ENCODE measurements at regions not wholly inside any gene's neighbourhood (a gene's known extent, or its start where the extent isn't known, plus 50 kb on each side); places are given as distances from the start of the nearest gene placed in this dataset.

DNA sequence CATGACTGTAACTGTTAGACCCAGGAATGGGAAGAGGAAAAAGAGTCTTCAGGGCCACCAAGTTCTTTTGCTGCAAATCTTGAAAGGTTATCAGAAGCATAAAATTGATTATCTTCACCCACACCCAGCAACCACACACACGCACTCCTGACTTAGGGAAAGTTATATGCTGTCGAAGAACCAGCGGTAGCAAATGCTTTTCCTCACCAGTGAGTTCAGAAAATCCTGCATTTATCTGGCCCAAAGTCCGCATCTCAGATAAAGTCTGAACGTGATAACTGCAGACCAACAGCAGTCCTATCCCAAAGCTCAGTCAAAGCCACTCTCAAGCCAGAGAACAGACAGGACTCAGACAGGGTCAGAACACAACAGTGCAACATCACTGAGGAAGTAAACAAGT lies 115.6 kb downstream of the IRS2 start:
- no peak for DNase-seq (ENCODE audit: low spot score)

DNA sequence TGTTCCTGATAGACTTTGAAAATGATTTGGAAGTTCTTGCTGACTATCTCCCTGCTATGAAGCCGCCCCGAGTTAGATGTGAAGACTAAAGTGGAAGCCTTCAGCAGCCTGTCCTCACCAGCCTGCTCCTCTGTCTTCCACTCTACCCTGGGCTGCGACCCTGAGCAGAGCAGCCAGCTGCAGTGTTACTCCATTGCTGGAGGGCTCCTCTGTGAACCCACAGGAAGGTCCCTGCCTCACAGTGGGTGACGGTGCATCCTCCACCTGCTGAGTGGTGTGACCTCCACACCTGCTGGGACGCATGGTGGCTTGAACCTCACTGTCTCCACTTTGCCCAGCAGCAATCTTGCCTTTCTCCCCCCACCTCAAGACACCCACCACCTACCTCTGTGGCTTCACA lies 116.4 kb downstream of the IRS2 start:
- DNase-seq (ENCODE audit: low spot score), result no peak

DNA sequence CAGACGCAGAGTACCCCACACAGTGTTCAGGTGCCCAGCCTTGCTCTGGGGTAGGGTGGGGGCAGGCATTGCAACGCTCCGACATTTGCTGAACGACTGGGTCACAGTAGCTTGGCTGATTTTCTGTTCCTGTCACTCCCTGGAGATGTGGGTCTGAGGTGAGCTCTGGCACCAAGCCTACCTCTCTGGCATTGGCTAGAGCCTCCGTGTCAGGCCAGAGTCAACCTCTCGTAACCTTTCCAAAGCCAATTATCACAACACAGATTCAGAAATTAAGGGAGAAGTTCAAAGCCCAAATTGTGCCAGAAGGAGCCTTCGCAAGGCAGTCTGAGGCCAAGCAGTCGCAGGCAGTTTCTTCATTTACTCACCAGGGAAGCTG lies 117.2 kb downstream of the IRS2 start:
- DNase-seq (ENCODE audit: low spot score), result no peak

DNA sequence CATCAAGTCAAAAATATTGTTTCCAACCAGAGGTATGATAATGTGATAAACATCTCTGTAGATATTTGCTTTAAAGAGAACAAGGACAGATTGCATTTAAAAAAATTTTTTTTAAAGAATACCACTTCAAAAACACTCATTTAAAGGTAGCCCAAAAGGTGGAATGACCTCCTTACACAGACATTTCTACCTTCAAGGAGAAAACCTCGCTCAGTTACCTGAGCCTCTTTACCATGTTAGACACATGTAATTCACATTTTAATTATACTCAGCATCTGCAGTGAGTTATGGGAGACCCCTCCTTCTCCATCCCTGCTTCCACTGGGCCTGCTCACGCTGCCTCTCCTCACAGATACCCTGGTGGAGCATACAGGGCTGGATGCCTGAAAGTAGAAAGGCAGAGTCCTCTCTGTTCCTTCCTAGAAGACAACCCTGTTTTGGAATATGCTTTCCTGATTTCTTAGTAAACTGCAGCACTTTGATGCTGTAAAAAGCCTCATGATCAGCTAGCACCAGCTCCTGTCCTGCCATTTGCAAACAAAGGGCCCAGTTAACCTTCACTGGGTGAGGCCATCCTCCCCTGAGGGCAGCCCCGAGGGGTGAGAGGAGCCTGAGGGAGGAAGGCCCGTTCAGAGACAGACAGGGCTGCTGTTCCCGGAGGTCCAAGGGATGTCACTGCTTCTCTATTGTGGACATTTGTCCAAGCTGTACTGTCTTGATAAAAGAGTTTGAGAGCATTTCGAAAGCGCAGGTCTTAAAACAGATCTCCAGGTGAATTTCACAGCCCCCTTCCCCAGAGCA lies 117.8 kb downstream of the IRS2 start:
- no peak for DNase-seq (ENCODE audit: low spot score)

DNA sequence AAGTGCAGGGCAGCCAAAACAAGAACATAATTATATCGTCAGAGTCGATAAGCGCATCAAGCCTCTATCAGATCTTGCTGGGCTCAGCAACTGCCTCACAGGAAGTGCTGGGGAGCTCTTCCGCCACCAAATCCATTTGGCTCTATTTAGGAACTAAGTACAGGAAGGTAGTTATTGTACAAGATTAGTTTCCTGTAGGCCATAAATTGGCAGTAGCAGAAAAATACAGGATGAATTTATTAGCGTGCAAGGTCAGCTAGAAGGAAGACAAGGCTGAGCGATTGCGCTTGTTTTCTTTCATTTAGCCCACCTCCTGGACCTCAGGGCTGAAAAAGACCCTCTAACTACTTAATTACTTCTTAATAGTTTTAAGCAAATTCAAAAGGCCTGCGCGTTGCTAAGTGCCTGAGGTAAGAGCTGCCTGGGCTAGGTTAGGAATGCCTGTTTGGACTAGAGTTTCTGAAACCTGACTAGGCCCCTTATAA lies 118.5 kb downstream of the IRS2 start:
- DNase-seq (ENCODE audit: low spot score), result no peak

DNA sequence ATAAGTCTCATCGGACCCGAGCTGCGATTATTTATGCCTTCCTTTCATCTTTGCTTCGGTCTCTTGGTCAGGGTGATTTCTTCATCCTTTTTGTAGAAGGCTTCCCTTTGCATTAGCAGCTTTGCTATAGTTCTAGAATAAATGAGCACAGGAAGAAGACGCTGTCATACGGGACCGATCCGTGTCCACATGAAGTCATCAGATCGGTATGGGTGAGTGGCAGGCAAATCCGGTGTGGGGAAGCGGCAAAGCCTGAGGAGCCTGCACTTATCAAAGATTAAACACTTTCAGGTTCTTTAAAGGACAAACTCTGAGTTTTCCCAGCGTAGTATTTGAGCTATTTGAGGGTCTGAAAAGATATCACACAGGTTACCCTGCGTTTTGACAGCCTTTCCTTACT lies 119.3 kb downstream of the IRS2 start:
- peak; percentile 70 for DNase-seq (ENCODE audit: low spot score)

DNA sequence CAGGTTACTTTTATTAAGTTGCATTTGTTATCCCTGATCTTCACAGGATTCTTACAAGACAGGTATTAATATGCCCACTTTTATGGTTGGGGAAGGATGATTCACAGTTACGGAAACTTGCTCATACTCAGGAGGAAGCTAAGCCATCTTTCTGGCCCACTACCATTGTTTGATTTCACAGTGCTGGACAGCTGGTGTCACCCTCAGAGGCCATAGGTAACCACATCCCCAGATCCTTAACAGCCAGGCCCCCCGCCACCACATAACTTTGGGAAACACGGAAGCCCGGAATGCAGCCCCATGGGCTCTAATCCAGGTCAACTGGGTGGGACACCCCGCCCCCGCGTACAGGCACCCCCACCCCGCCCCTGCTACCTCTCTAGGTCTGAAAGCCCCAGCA lies 119.7 kb downstream of the IRS2 start:
- no peak for DNase-seq (ENCODE audit: low spot score)

DNA sequence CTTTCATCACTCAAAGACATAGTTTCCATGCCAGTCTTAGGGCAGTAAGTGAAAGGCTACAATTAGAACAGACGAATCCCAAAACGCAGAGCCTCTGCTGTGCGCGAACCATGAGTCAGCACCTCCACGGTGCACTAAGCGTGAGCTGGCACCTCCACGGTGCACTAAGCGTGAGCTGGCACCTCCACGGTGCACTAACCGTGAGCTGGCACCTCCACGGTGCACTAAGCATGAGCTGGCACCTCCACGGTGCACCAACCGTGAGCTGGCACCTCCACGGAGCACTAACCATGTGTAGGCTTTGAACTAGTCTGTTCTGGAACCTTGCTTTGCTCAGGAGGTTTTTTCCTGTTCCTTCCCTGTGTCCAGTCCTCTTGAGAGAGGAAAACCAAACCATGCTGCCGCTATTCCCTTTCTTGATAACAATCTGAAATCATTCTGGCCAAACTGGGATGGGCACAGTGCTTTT lies 120.6 kb downstream of the IRS2 start:
- DNase-seq (ENCODE audit: low spot score), result no peak

DNA sequence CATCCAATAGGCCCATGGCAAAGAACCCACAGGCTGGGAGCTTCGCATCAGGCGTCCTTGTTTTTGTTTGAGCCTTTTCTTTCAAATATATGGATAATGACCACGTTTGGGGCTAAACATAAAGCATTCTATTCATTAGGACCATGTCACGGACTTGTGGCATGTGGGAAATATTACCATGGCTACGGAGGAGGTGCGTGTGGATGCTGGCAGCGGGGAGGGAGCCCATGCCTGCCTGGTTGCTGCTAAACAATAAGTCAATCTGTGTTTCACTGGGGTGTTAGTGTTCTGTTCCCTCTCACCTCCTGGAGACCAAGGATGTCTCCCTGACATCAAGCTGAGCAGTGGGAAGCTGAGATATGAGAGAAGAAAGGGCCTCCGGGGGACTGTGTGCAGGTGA lies 121.1 kb downstream of the IRS2 start:
- DNase-seq (ENCODE audit: low spot score), result no peak

DNA sequence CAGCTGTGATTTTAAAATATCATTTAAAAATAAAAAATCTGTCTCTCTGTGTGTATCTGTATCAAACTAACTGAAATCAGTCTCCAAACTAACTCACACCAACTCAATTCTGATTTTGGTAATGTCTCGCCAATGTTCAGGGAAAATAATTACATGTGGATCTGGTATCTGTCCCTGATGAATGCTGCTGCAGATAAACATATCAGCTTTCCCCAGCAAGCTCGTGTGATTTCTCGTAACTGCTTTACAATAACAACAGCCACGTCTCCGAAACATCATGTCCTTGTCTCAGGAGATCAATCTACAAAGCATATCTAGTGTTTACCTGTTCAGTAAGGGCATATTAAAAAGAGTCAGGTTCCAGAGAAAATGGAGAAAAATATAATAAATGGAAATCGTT lies 129.0 kb downstream of the IRS2 start:
- no peak for DNase-seq (ENCODE audit: low spot score)

DNA sequence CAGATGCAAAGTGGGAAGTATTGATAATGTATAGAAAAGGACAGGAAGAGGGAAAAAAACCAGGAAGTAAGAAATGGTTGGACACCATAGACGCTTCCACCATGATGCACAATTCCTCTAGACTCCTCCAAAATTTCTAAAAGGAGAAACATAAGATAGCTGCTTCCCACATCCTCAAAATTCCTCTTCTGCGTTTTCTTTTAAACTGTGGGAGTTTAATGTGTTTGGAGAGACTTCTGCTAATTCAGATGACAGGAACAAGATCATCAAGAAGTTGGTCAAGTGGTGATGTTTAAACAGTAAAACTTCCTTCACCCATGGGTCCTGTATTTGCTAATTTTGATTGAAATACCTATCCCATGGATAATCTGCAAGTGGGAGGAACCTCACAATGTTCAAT lies 130.2 kb downstream of the IRS2 start:
- DNase-seq (ENCODE audit: low spot score), result no peak

DNA sequence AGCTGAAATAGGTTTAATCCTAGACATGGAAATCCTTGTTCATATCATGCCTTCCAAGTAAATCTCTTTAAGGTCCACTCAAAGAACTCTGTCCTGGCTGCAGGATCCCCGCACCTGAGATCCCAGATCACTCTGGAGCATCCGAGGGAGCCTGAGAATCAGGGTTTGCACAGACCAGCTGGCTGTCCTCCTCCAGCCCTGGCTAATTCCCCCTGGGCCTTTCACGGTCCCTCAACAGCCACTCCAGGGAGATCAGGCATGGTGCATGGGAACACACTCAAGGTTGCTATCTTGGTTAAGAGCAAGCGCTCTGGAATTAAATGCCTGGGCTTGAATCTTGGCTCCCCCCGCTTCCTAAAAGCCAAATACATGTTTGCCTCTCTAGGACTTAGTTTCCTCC lies 130.8 kb downstream of the IRS2 start:
- DNase-seq (ENCODE audit: low spot score), result no peak

DNA sequence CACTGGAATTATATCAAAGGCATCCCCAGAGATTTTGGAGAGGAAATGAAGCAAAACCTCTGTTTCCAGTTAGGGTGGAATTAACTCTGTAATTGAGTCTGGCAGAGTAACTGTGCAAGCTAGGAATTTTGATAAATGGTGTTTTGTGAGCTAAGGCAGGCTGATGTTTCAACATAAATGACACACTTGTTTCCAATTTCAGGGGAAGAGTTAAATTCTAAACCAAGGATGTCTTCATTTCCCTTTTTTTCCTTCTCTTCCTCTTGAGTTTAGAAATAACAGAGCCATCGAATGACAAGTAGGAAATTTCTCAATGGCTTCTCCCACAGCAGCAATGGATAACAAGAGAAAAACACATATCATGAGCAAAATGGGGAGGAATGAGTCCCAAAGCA lies 131.2 kb downstream of the IRS2 start:
- peak; percentile 27 for DNase-seq (ENCODE audit: low spot score)

DNA sequence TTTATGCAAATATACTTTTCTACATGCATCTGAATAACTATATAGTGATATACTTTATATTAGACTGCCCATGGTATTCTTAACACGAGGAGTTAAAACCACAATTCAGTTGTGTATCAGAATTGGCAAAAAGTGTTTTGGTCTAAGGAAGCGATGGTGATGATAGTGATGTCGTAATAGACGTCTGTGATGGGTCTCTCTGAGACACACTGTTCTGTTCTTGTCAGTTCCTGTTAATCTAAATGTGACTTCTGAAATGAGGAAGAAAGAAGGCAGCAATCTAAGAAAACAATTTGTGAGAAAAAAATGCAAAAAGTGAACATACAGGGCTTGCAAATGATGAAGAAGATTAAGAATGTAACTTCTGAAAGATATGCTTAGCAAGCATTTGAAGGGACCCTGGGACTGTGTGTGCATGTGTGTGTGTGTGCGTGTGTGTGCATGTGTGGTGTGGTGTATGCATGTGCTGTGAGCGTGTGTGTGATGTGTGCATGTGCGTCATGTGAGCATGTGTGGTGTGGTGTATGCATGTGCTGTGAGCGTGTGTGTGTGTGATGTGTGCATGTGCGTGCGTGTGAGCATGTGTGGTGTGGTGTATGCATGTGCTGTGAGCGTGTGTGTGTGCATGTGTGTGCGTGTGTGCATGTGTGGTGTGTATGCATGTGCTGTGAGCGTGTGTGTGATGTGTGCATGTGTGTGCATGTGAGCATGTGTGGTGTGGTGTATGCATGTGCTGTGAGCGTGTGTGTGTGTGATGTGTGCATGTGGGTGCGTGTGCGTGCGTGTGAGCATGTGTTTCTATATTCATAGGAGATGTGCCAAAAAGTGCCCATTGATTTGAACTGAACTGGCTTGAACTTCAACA lies 131.8 kb downstream of the IRS2 start:
- no peak for DNase-seq (ENCODE audit: low spot score)

DNA sequence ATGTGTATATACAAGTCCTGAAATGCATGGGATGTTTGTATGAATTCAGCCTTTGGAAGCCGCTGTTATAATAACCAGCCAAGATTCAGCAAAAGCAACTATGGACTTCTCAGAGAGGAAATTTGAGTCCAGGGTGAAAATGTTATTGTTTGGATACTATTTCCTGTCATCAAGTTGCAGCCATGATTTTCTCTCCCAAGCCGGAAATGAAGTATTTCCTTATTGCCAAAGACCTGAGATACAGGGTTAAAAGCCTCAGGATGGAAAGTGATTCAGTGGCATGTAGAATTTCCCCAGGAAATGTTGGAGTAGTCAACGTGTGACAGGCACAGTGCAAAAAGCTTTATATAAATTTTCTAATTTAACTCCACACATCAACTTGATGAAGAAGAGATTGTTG lies 133.9 kb downstream of the IRS2 start:
- DNase-seq (ENCODE audit: low spot score), result no peak

DNA sequence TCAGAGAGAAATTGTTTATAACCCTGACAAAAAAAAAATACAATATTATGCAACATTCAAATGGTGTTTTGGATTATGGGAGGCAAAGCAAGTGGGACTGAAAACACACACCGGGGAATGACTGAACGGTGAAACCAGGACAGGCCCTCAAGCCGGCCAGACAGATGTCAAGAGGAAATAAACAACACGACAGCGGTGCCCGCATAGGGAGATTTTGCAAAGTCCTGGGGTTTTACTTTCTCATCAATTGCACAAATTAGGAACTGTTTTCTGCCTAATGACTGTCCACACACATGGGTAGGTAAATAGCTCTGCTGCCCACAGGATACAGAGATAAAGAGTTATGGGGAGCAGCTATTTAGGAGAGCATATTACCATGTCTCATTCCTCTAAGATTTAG lies 134.5 kb downstream of the IRS2 start:
- no peak for DNase-seq (ENCODE audit: low spot score)

DNA sequence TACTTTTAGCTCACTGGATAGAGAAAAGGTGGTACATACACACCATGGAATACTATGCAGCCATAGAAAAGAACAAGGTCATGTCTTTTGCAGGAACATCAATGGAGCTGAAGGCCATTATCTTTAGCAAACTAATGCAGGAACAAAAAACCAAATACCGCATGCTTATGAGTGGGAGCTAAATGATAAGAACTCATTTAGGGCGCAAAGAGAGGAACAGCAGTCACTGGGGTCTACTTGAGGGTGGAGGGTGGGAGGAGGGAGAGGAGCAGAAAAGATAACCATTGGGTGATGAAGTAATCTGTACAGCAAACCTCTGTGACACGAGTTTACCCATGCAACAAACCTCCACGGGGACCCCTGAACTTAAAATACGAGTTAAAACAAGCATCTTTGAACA lies 135.1 kb downstream of the IRS2 start:
- no peak for DNase-seq (ENCODE audit: low spot score)

DNA sequence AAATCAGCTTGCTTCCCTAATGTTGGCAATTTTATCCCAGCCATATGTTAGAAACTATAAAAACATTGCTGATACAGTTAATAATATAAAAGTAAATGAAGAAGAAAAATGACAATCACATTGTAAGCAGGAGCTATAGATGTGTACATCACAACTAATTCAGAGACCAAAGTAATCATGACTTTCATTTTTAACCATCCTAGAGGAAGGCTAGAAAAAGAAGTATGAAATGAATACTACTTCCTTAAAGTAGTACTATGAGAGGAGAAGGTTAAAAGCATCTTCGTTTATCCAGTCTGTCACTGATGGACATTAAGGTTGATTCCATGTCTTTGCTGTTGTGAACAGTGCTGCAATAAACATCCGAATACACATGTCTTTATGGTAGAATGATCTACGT lies 135.5 kb downstream of the IRS2 start:
- DNase-seq (ENCODE audit: low spot score), result no peak

DNA sequence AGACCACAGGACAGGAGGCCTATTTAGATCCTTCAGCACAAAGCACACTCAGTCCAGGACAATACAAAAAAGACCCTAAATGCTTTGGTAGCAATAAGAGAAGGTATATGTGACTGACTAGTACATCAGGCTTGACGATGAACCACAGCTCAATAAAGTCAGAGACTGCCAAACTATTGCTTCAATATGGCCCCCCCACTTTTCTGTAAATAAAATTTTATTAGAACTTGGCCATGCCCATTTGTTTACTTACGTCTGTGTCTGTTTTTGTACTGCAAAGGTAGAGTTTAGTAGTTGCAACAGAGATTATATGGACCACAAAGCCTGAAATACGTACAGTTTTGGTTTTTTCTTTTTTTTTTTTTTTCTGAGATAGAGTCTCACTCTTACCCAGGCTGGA lies 136.7 kb downstream of the IRS2 start:
- no peak for DNase-seq (ENCODE audit: low spot score)

DNA sequence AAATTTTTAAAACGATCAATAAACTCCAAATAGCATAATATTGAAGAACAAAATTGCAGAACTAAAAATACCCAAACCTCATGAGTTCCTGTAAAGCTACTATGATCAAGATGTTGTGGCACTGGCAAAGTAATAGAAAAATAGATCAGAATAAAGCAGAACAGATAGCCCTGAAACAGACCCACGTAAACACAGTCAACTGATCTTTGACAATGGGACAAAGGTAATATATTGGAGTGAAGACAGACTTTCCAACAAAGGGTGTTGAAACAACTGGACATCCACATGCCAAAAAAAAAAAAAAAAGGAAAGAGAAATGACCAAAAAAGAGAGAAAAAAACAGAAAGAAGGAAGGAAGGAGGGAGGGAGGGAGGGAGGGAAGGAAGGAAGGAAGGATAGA lies 138.7 kb downstream of the IRS2 start:
- DNase-seq (ENCODE audit: low spot score), result no peak

DNA sequence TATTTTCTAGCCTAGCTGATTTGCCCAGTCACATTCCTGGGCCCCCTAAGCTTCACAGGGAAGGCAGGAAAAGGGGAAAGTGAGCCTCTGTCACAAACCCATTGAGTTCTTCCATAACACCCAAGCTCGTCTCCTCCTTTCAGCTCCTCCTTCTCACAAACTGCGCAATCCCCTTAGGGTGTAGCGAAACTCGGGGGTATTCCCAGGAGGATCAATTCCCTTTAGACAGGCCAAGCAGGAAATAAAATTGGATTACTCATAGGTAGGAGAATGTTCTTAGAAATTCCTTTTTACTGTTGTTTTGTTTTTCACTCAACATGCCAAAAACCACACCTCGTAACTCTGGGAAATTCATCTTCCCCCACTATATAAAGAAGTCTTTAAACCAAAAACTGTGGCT lies 139.3 kb downstream of the IRS2 start:
- DNase-seq (ENCODE audit: low spot score), result peak; percentile 44

DNA sequence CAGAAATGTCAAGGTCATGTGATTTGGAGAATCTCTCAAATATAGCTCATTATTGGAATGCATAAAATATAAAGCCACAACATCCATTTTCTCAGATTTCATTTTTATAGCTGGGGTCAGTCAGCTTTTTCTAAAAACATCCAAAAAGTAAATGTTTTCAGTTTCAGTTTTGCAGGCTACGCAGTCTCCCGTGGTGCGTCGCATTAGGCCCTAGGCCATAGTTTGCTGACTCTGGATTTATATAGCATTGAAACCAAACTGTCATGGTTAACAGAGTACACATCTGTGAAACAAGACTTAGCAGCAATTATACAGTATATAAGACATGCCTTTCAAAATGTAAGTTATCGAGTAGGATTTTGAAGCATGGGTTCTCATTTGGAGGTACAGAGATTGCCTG lies 140.0 kb downstream of the IRS2 start:
- DNase-seq (ENCODE audit: low spot score), result no peak

DNA sequence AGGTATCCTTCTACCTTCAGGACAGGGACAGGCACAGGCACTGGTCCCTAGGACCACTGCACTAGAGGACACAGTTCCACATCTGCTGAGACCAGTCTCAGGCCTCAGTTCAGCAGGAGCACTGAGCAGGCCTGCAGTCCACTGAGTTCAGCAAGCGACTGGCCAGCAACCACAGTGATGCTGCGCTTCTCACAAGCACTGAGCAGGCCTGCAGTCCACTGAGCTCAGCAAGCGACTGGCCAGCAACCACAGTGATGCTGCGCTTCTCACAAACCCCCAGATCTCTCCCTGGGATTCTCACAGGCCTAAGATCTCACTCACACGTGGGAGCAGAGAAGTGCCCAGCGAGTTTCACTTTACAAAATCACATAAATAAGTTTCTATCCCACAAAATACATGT lies 140.6 kb downstream of the IRS2 start:
- no peak for DNase-seq (ENCODE audit: low spot score)
